ENCODE measurements at regions not wholly inside any gene's neighbourhood (a gene's known extent, or its start where the extent isn't known, plus 50 kb on each side); places are given as distances from the start of the nearest gene placed in this dataset.

DNA sequence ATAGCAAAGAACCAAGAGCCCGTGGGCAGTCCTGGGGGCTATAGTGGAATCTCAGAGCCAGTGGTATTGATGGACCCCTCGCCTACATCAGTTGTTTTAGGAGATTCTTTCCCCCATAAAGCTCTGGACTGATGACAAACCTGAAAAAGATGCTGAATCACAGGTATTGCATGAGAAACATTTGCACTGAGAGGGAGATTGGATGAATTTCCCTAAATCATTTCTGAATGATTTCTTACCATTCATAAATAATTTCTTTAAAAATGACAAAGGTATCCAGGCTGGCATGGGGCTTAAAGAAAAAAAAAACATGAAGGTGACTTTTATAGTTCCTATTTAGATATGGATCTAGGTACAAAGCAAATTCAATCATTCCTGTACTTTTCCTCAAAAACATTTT is 54.0 kb upstream of the SLIT3 start:
- Mint-ChIP-seq H3K9me3 (no peaks in the 10 kb centered on the region), H3K27me3 (ENCODE audit: insufficient read depth, low read depth) (no peaks in the 10 kb centered on the region)
- H3K36me3 ChIP-seq, result no peaks in the 10 kb centered on the region

DNA sequence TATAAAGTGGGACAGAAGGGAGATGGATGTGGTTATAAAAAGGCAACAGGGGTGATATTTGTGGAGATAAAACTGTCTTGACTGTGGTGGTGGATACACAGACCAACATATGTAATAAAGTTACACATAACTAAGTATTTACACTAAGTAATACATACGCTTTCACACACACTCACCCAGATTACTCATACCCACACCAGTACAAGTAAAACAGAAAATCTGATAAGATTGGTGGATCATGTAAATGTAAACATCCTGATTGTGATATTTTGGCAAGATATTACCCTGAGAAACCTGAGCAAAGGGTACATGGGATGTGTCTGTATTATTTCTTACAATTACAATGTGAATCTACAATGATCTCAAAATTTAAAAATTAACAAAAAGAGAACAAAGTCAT is 53.3 kb upstream of the SLIT3 start:
- no peak overlapping the region for H3K27ac Mint-ChIP-seq

More for the DNA sequence above, 54.0 kb upstream of the SLIT3 start:
- no peak overlapping the region for H3K4me2 ChIP-seq
- H3K79me2 ChIP-seq (ENCODE audit: low read depth), result no peaks in the 10 kb centered on the region
- H3K27ac ChIP-seq, result no peak overlapping the region
- H4K20me1 ChIP-seq (ENCODE audit: low read depth), result no peaks in the 10 kb centered on the region
- H3K27me3 ChIP-seq, result no peaks in the 10 kb centered on the region
- TF ChIP-seq EZH2 (IDR thresholded peaks at IDR 0.05), result no peak
- TF ChIP-seq EZH2phosphoT487 (IDR thresholded peaks at IDR 0.05), result no peak
- TF ChIP-seq, protein P1, sequence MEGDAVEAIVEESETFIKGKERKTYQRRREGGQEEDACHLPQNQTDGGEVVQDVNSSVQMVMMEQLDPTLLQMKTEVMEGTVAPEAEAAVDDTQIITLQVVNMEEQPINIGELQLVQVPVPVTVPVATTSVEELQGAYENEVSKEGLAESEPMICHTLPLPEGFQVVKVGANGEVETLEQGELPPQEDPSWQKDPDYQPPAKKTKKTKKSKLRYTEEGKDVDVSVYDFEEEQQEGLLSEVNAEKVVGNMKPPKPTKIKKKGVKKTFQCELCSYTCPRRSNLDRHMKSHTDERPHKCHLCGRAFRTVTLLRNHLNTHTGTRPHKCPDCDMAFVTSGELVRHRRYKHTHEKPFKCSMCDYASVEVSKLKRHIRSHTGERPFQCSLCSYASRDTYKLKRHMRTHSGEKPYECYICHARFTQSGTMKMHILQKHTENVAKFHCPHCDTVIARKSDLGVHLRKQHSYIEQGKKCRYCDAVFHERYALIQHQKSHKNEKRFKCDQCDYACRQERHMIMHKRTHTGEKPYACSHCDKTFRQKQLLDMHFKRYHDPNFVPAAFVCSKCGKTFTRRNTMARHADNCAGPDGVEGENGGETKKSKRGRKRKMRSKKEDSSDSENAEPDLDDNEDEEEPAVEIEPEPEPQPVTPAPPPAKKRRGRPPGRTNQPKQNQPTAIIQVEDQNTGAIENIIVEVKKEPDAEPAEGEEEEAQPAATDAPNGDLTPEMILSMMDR (IDR thresholded peaks at IDR 0.05), result no peak
- no peaks in the 10 kb centered on the region for H3K4me1 Mint-ChIP-seq
- H3K4me3 ChIP-seq, result no peak overlapping the region
- DNase-seq (ENCODE audit: low spot score), result no peak
- H3K36me3 Mint-ChIP-seq, result no peaks in the 10 kb centered on the region
- H2AFZ ChIP-seq (replicated peaks), result no peak overlapping the region
- H3K27ac Mint-ChIP-seq, result no peak overlapping the region
- H3K4me3 Mint-ChIP-seq, result no peak overlapping the region
- no peaks in the 10 kb centered on the region for H3K4me1 ChIP-seq
- no peaks in the 10 kb centered on the region for H3K9me3 ChIP-seq (ENCODE audit: low read depth)
- H3K9ac ChIP-seq, result no peak overlapping the region
- H3F3A ChIP-seq (ENCODE audit: low read depth), result no peaks in the 10 kb centered on the region

DNA sequence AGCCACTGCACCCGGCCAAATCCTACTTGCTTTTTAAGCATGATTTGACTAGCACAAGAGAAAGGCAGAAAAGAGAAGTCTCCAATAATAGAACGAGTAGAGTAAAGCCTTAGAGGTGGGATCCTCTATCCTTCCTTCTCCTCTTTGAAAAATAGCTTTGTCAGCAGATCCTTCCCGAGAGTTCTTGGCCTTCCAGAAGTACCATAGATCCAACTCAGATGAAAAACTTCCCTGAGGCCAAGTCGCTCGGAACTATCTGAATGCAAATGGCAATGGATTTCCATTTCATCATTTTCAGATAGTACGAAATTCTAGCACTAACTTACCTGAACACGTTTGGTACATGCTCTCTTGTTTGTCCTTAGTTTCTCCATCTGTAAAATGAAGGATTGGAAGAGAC is 52.0 kb upstream of the SLIT3 start:
- H3K4me2 ChIP-seq, result no peak overlapping the region
- no peak overlapping the region for H2AFZ ChIP-seq (replicated peaks)
- H3K9ac ChIP-seq, result no peak overlapping the region
- H3K4me1 Mint-ChIP-seq, result no peaks in the 10 kb centered on the region
- H3K27me3 ChIP-seq, result no peaks in the 10 kb centered on the region
- H3K9me3 Mint-ChIP-seq, result no peaks in the 10 kb centered on the region
- no peaks in the 10 kb centered on the region for H3K36me3 Mint-ChIP-seq
- H3K36me3 ChIP-seq, result no peaks in the 10 kb centered on the region
- H3K4me1 ChIP-seq, result no peaks in the 10 kb centered on the region
- no peak for TF ChIP-seq EZH2phosphoT487 (IDR thresholded peaks at IDR 0.05)
- TF ChIP-seq EZH2 (IDR thresholded peaks at IDR 0.05), result no peak
- TF ChIP-seq, protein P1 (IDR thresholded peaks at IDR 0.05), result no peak
- no peaks in the 10 kb centered on the region for H3K9me3 ChIP-seq (ENCODE audit: low read depth)
- H3K4me3 Mint-ChIP-seq, result no peak overlapping the region
- DNase-seq (ENCODE audit: low spot score), result no peak
- no peak overlapping the region for H3K27ac ChIP-seq
- H3K27ac Mint-ChIP-seq, result no peak overlapping the region
- no peak overlapping the region for H3K4me3 ChIP-seq
- no peaks in the 10 kb centered on the region for H3K79me2 ChIP-seq (ENCODE audit: low read depth)
- H4K20me1 ChIP-seq (ENCODE audit: low read depth), result no peaks in the 10 kb centered on the region
- H3K27me3 Mint-ChIP-seq (ENCODE audit: insufficient read depth, low read depth), result peaks cover 2% of the 10 kb centered on the region
- no peaks in the 10 kb centered on the region for H3F3A ChIP-seq (ENCODE audit: low read depth)

More for the DNA sequence above, 53.3 kb upstream of the SLIT3 start:
- Histone ChIP-seq H3F3A (ENCODE audit: low read depth) (no peaks in the 10 kb centered on the region), H3K36me3 (no peaks in the 10 kb centered on the region), H4K20me1 (ENCODE audit: low read depth) (no peaks in the 10 kb centered on the region), H3K27ac (no peak overlapping the region), H3K4me1 (no peaks in the 10 kb centered on the region), H3K79me2 (ENCODE audit: low read depth) (no peaks in the 10 kb centered on the region), H2AFZ (replicated peaks) (no peak overlapping the region), H3K27me3 (no peaks in the 10 kb centered on the region), H3K4me2 (no peak overlapping the region), H3K9me3 (ENCODE audit: low read depth) (no peaks in the 10 kb centered on the region), H3K9ac (no peak overlapping the region), H3K4me3 (no peak overlapping the region)
- DNase-seq (ENCODE audit: low spot score), result no peak
- TF ChIP-seq, protein P1 (IDR thresholded peaks at IDR 0.05), result no peak
- TF ChIP-seq EZH2phosphoT487 (IDR thresholded peaks at IDR 0.05) (no peak), EZH2 (IDR thresholded peaks at IDR 0.05) (no peak)
- no peak overlapping the region for H3K4me3 Mint-ChIP-seq
- H3K27me3 Mint-ChIP-seq (ENCODE audit: insufficient read depth, low read depth), result peaks cover 2% of the 10 kb centered on the region
- H3K36me3 Mint-ChIP-seq, result no peaks in the 10 kb centered on the region
- H3K9me3 Mint-ChIP-seq, result no peaks in the 10 kb centered on the region
- no peaks in the 10 kb centered on the region for H3K4me1 Mint-ChIP-seq

Measured in neural progenitor cell (in vitro differentiated cells).